ENCODE measurements at regions not wholly inside any gene's neighbourhood (a gene's known extent, or its start where the extent isn't known, plus 50 kb on each side); places are given as distances from the start of the nearest gene placed in this dataset.

DNA sequence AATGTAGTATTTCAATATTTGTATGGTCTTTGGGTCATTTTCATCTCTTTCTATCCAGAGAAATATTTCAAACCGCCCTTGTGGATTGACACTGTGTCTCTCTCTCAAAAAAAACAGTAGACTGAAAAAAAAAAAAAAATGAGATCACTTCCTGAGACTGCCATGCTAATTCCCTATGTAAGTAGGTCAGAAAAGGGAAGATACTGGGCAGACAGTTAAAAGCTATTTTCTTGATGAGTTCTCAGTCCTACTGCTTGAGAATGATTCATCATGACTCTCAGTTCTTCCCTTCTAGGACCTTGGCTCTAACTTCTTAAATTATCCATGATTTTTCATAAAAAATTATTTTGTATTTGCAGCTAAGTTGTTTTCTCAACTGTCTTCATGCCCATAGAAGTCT is 672.3 kb upstream of the REG3G start:
- Histone ChIP-seq H3K9me3 (no peaks in the 10 kb centered on the region), H3K36me3 (no peaks in the 10 kb centered on the region), H3K4me3 (no peak overlapping the region), H3K27me3 (no peaks in the 10 kb centered on the region), H3K27ac (no peak overlapping the region), H3K4me1 (no peaks in the 10 kb centered on the region)
- DNase-seq (ENCODE audit: low spot score): no peak
- TF ChIP-seq CTCF (IDR thresholded peaks at IDR 0.05): no peak

DNA sequence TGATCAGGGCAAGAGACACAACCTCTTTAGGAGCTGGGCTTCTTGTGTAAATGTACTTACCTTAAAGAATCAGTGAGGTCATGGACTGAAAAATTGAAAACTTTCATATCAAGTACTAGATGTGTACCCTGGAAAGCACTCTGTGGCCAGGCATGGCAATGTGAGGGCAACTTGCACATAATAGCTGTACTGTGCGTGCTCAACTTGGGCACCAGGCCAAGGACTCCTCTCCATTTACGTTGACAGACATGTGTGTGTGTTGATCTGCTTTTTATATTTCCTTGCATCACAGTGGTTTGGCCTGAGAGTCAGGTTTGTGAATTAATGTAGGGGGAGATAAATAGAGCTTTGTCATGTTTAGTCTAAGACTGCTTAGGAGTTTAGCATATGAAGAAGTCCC is 669.5 kb upstream of the REG3G start:
- Histone ChIP-seq H3K4me3 (no peak overlapping the region), H3K27me3 (no peaks in the 10 kb centered on the region), H3K4me1 (no peaks in the 10 kb centered on the region), H3K36me3 (no peaks in the 10 kb centered on the region), H3K27ac (no peak overlapping the region), H3K9me3 (no peaks in the 10 kb centered on the region)
- no peak for DNase-seq (ENCODE audit: low spot score)
- no peak for TF ChIP-seq CTCF (IDR thresholded peaks at IDR 0.05)

- H3K27me3 ChIP-seq: no peaks in the 10 kb centered on the region
- no peaks in the 10 kb centered on the region for H3K4me1 ChIP-seq
- no peak overlapping the region for H3K27ac ChIP-seq
- H3K9me3 ChIP-seq: no peaks in the 10 kb centered on the region
- no peak for TF ChIP-seq CTCF (IDR thresholded peaks at IDR 0.05)
- no peaks in the 10 kb centered on the region for H3K36me3 ChIP-seq
- no peak overlapping the region for H3K4me3 ChIP-seq
- no peak for DNase-seq (ENCODE audit: low spot score)
These were observed 641.9 kb upstream of the REG3G start for GRCh38 chr2:78383576-78383975.

GRCh38 chr2:78397198-78397597 is 628.3 kb upstream of the REG3G start:
- DNase-seq (ENCODE audit: low spot score): no peak
- peaks cover 0 to 10% of the 10 kb centered on the region in 2 donors for H3K9me3 ChIP-seq
- no peak for TF ChIP-seq CTCF (IDR thresholded peaks at IDR 0.05)

GRCh38 chr2:78407960-78408794 is 617.3 kb upstream of the REG3G start:
- H3K9me3 ChIP-seq: no peaks in the 10 kb centered on the region
- H3K4me1 ChIP-seq: no peaks in the 10 kb centered on the region
- no peaks in the 10 kb centered on the region for H3K27me3 ChIP-seq
- TF ChIP-seq CTCF (IDR thresholded peaks at IDR 0.05): no peak
- DNase-seq (ENCODE audit: low spot score): no peak
- H3K4me3 ChIP-seq: no peak overlapping the region
- no peak overlapping the region for H3K27ac ChIP-seq
- H3K36me3 ChIP-seq: no peaks in the 10 kb centered on the region

More at GRCh38 chr2:78397198-78397597, 628.3 kb upstream of the REG3G start:
- Histone ChIP-seq H3K4me3 (no peak overlapping the region), H3K4me1 (no peaks in the 10 kb centered on the region), H3K27ac (no peak overlapping the region), H3K27me3 (no peaks in the 10 kb centered on the region), H3K36me3 (no peaks in the 10 kb centered on the region)

GRCh38 chr2:78408795-78409118 is 616.7 kb upstream of the REG3G start:
- no peak for DNase-seq (ENCODE audit: low spot score)
- TF ChIP-seq CTCF (IDR thresholded peaks at IDR 0.05): no peak
- no peaks in the 10 kb centered on the region for H3K9me3 ChIP-seq

More at GRCh38 chr2:78408795-78409118, 616.7 kb upstream of the REG3G start:
- no peaks in the 10 kb centered on the region for H3K27me3 ChIP-seq
- H3K27ac ChIP-seq: no peak overlapping the region
- no peaks in the 10 kb centered on the region for H3K36me3 ChIP-seq
- H3K4me1 ChIP-seq: no peaks in the 10 kb centered on the region
- no peak overlapping the region for H3K4me3 ChIP-seq

Measured in right atrium auricular region (tissue), 2 donors.